Activated T-helper 2 cell treated with anti-CD3 and anti-CD28 coated beads, Interferon-gamma antibody, Interleukin-2, Interleukin-4, amounts not matched to agents 10 μg/mL and 5 μg/mL and 100 μg/mL, durations not matched to agents 14 hours and 24 hours and 36 hours (primary cell): ENCODE measurements at regions not wholly inside any gene's neighbourhood (a gene's known extent, or its start where the extent isn't known, plus 50 kb on each side); places are given as distances from the start of the nearest gene placed in this dataset.

Experiments used
- DNase-seq: peaks from one replicate; pipeline ENCODE4 v3.0.0; 2021; ENCODE audit warnings: low spot score
- H3K27ac Mint-ChIP-seq: one replicate; pipeline ENCODE4 v1.8.0; 2021; ENCODE audit warnings: mixed read lengths
- H3K27me3 Mint-ChIP-seq: one replicate; pipeline ENCODE4 v1.8.0; 2021; ENCODE audit warnings: low read depth, mixed read lengths
- H3K36me3 Mint-ChIP-seq: one replicate; pipeline ENCODE4 v1.8.0; 2021; ENCODE audit warnings: low read depth, mixed read lengths
- H3K4me1 Mint-ChIP-seq: one replicate; pipeline ENCODE4 v1.8.0; 2021; ENCODE audit warnings: low read depth, mixed read lengths
- H3K4me3 Mint-ChIP-seq: one replicate; pipeline ENCODE4 v1.8.0; 2021; ENCODE audit warnings: low read depth, mild to moderate bottlenecking, moderate library complexity, mixed read lengths
- H3K9me3 Mint-ChIP-seq: one replicate; pipeline ENCODE4 v1.8.0; 2021; ENCODE audit warnings: mixed read lengths
- intact Hi-C: fragments of 100-400 bp; cut with micrococcal nuclease; formaldehyde crosslinking; loops from one replicate; pipeline ENCODE4 v1.15.1; 2023

GRCh38 chr9:80874276-80874675 is 815.1 kb downstream of the TLE1 start:
- Mint-ChIP-seq H3K4me3 (no peak overlapping the region), H3K27ac (no peak overlapping the region)

GRCh38 chr9:80873861-80874260 is 815.5 kb downstream of the TLE1 start:
- peaks cover 18% of the 10 kb centered on the region for H3K9me3 Mint-ChIP-seq
- intact Hi-C loops = no loop called here
- no peak overlapping the region for H3K4me3 Mint-ChIP-seq
- no peaks in the 10 kb centered on the region for H3K4me1 Mint-ChIP-seq
- H3K27me3 Mint-ChIP-seq = no peaks in the 10 kb centered on the region
- DNase-seq = no peak
- no peak overlapping the region for H3K27ac Mint-ChIP-seq
- H3K36me3 Mint-ChIP-seq = no peaks in the 10 kb centered on the region

More at GRCh38 chr9:80874276-80874675, 815.1 kb downstream of the TLE1 start:
- no peaks in the 10 kb centered on the region for H3K36me3 Mint-ChIP-seq
- no peaks in the 10 kb centered on the region for H3K27me3 Mint-ChIP-seq
- intact Hi-C loops = no loop called here
- no peaks in the 10 kb centered on the region for H3K4me1 Mint-ChIP-seq
- DNase-seq = no peak
- peaks cover 18% of the 10 kb centered on the region for H3K9me3 Mint-ChIP-seq

- no peaks in the 10 kb centered on the region for H3K27me3 Mint-ChIP-seq
- DNase-seq = no peak
- H3K4me1 Mint-ChIP-seq = no peaks in the 10 kb centered on the region
- no peak overlapping the region for H3K27ac Mint-ChIP-seq
- no peaks in the 10 kb centered on the region for H3K36me3 Mint-ChIP-seq
- no peak overlapping the region for H3K4me3 Mint-ChIP-seq
- H3K9me3 Mint-ChIP-seq = peaks cover 24% of the 10 kb centered on the region
- intact Hi-C loops = no loop called here
These were observed 817.8 kb downstream of the TLE1 start for GRCh38 chr9:80871596-80871995.

- Mint-ChIP-seq H3K4me1 (no peaks in the 10 kb centered on the region), H3K27me3 (no peaks in the 10 kb centered on the region), H3K36me3 (no peaks in the 10 kb centered on the region), H3K4me3 (no peak overlapping the region), H3K27ac (no peak overlapping the region), H3K9me3 (peaks cover 21% of the 10 kb centered on the region)
- intact Hi-C loops = no loop called here
- no peak for DNase-seq
These were observed 821.6 kb downstream of the TLE1 start for GRCh38 chr9:80867731-80868130.

- DNase-seq = no peak
- Mint-ChIP-seq H3K9me3 (peaks cover 21% of the 10 kb centered on the region), H3K27me3 (no peaks in the 10 kb centered on the region), H3K4me3 (no peak overlapping the region), H3K4me1 (no peaks in the 10 kb centered on the region), H3K27ac (no peak overlapping the region), H3K36me3 (no peaks in the 10 kb centered on the region)
- intact Hi-C loops = no loop called here
These were observed 822.6 kb downstream of the TLE1 start for GRCh38 chr9:80866576-80867227.

GRCh38 chr9:80866121-80866520 is 823.2 kb downstream of the TLE1 start:
- intact Hi-C loops = no loop called here
- Mint-ChIP-seq H3K27me3 (no peaks in the 10 kb centered on the region), H3K4me1 (no peaks in the 10 kb centered on the region), H3K4me3 (no peak overlapping the region), H3K9me3 (peaks cover 21% of the 10 kb centered on the region), H3K27ac (no peak overlapping the region), H3K36me3 (no peaks in the 10 kb centered on the region)
- DNase-seq = no peak

GRCh38 chr9:80843028-80843427 is 846.3 kb downstream of the TLE1 start:
- Mint-ChIP-seq H3K27ac (no peak overlapping the region), H3K9me3 (peaks cover 20% of the 10 kb centered on the region), H3K27me3 (no peaks in the 10 kb centered on the region), H3K4me3 (no peak overlapping the region), H3K36me3 (no peaks in the 10 kb centered on the region), H3K4me1 (no peaks in the 10 kb centered on the region)
- intact Hi-C loops = no loop called here
- DNase-seq = no peak

- H3K36me3 Mint-ChIP-seq = no peaks in the 10 kb centered on the region
- no peak overlapping the region for H3K4me3 Mint-ChIP-seq
- H3K4me1 Mint-ChIP-seq = no peaks in the 10 kb centered on the region
- H3K27ac Mint-ChIP-seq = no peak overlapping the region
- no peak for DNase-seq
- H3K27me3 Mint-ChIP-seq = no peaks in the 10 kb centered on the region
- intact Hi-C loops = no loop called here
- H3K9me3 Mint-ChIP-seq = peaks cover 21% of the 10 kb centered on the region
These were observed 847.0 kb downstream of the TLE1 start for GRCh38 chr9:80842389-80842788.

- no peak overlapping the region for H3K27ac Mint-ChIP-seq
- no peaks in the 10 kb centered on the region for H3K4me1 Mint-ChIP-seq
- H3K4me3 Mint-ChIP-seq = no peak overlapping the region
- H3K9me3 Mint-ChIP-seq = peaks cover 21% of the 10 kb centered on the region
- no peaks in the 10 kb centered on the region for H3K27me3 Mint-ChIP-seq
- DNase-seq = no peak
- intact Hi-C loops = no loop called here
- no peaks in the 10 kb centered on the region for H3K36me3 Mint-ChIP-seq
These were observed 847.5 kb downstream of the TLE1 start for GRCh38 chr9:80841888-80842287.

GRCh38 chr9:80839821-80840675 is 849.3 kb downstream of the TLE1 start:
- intact Hi-C loops = no loop called here
- Mint-ChIP-seq H3K27ac (no peak overlapping the region), H3K4me3 (no peak overlapping the region), H3K4me1 (no peaks in the 10 kb centered on the region), H3K9me3 (peaks cover 17% of the 10 kb centered on the region), H3K36me3 (no peaks in the 10 kb centered on the region), H3K27me3 (no peaks in the 10 kb centered on the region)
- no peak for DNase-seq

- H3K9me3 Mint-ChIP-seq = peaks cover 34% of the 10 kb centered on the region
- intact Hi-C loops = no loop called here
- H3K4me1 Mint-ChIP-seq = no peaks in the 10 kb centered on the region
These were observed 853.3 kb downstream of the TLE1 start for GRCh38 chr9:80836013-80836412.

GRCh38 chr9:80831751-80832150 is 857.6 kb downstream of the TLE1 start:
- no peak for DNase-seq
- no peak overlapping the region for H3K4me3 Mint-ChIP-seq
- H3K9me3 Mint-ChIP-seq = peaks cover 36% of the 10 kb centered on the region
- intact Hi-C loops = no loop called here
- H3K36me3 Mint-ChIP-seq = no peaks in the 10 kb centered on the region
- H3K27ac Mint-ChIP-seq = no peak overlapping the region
- no peaks in the 10 kb centered on the region for H3K4me1 Mint-ChIP-seq
- H3K27me3 Mint-ChIP-seq = no peaks in the 10 kb centered on the region

More at GRCh38 chr9:80836013-80836412, 853.3 kb downstream of the TLE1 start:
- no peak overlapping the region for H3K4me3 Mint-ChIP-seq
- no peaks in the 10 kb centered on the region for H3K36me3 Mint-ChIP-seq
- DNase-seq = no peak
- no peak overlapping the region for H3K27ac Mint-ChIP-seq
- H3K27me3 Mint-ChIP-seq = no peaks in the 10 kb centered on the region

- H3K4me3 Mint-ChIP-seq = no peak overlapping the region
- DNase-seq = no peak
- no peaks in the 10 kb centered on the region for H3K27me3 Mint-ChIP-seq
- peaks cover 27% of the 10 kb centered on the region for H3K9me3 Mint-ChIP-seq
- no peaks in the 10 kb centered on the region for H3K36me3 Mint-ChIP-seq
- H3K4me1 Mint-ChIP-seq = no peaks in the 10 kb centered on the region
- H3K27ac Mint-ChIP-seq = no peak overlapping the region
- intact Hi-C loops = no loop called here
These were observed 877.7 kb downstream of the TLE1 start for GRCh38 chr9:80811656-80812055.
